ENCODE measurements at regions not wholly inside any gene's neighbourhood (a gene's known extent, or its start where the extent isn't known, plus 50 kb on each side); places are given as distances from the start of the nearest gene placed in this dataset.

- TF ChIP-seq TCF4 (CRISPR knock-in tag; IDR thresholded peaks at IDR 0.05; ENCODE audit: borderline replicate concordance) (no peak), TSHZ2 (CRISPR knock-in tag; IDR thresholded peaks at IDR 0.05) (no peak), PATZ1 (CRISPR knock-in tag; IDR thresholded peaks at IDR 0.05; ENCODE audit: borderline replicate concordance) (no peak)
These were observed 289.2 kb upstream of the RUNX1 start for GRCh38 chr21:35338281-35338680.

Data from SK-N-SH treated with all-trans-retinoic acid at 6 μM for 48 hours (cell line).